Muscle of arm (tissue), 1 donor: ENCODE measurements at regions not wholly inside any gene's neighbourhood (a gene's known extent, or its start where the extent isn't known, plus 50 kb on each side); places are given as distances from the start of the nearest gene placed in this dataset.
"Not testable (repeated sequence)": the region's sequence is repeated elsewhere in the genome, so short reads cannot be mapped to it uniquely, and the experiment has no call there.

Experiments used
- DNase-seq: peaks from one replicate; pipeline ENCODE4 v3.0.0-alpha.2; 2013

GRCh38 chr3:65303431-65303830 is 615.6 kb upstream of the ADAMTS9 start:
- DNase-seq = no peak

- no peak for DNase-seq
These were observed 603.8 kb upstream of the ADAMTS9 start for GRCh38 chr3:65291448-65292125.

- DNase-seq = no peak
These were observed 601.0 kb upstream of the ADAMTS9 start for GRCh38 chr3:65288776-65289175.

- DNase-seq = no peak
These were observed 598.2 kb upstream of the ADAMTS9 start for GRCh38 chr3:65285956-65286355.

GRCh38 chr3:65284961-65285360 is 597.2 kb upstream of the ADAMTS9 start:
- no peak for DNase-seq

- no peak for DNase-seq
These were observed 596.7 kb upstream of the ADAMTS9 start for GRCh38 chr3:65284546-65284945.

- DNase-seq = no peak
These were observed 591.5 kb upstream of the ADAMTS9 start for GRCh38 chr3:65279225-65279782.

- DNase-seq = no peak
These were observed 590.0 kb upstream of the ADAMTS9 start for GRCh38 chr3:65277798-65278197.

- no peak for DNase-seq
These were observed 588.8 kb upstream of the ADAMTS9 start for GRCh38 chr3:65276551-65276950.

GRCh38 chr3:65268426-65268825 is 580.6 kb upstream of the ADAMTS9 start:
- peak; percentile 59 for DNase-seq

GRCh38 chr3:65265942-65266590 is 578.3 kb upstream of the ADAMTS9 start:
- no peak for DNase-seq

- no peak for DNase-seq
These were observed 577.7 kb upstream of the ADAMTS9 start for GRCh38 chr3:65265511-65265910.

GRCh38 chr3:65262548-65262947 is 574.7 kb upstream of the ADAMTS9 start:
- no peak for DNase-seq

- DNase-seq = no peak
These were observed 572.1 kb upstream of the ADAMTS9 start for GRCh38 chr3:65259946-65260345.

GRCh38 chr3:65252914-65253313 is 565.1 kb upstream of the ADAMTS9 start:
- not testable (repeated sequence) for DNase-seq

- no peak for DNase-seq
These were observed 564.5 kb upstream of the ADAMTS9 start for GRCh38 chr3:65252266-65252665.

- no peak for DNase-seq
These were observed 563.6 kb upstream of the ADAMTS9 start for GRCh38 chr3:65251375-65251774.

- no peak for DNase-seq
These were observed 558.8 kb upstream of the ADAMTS9 start for GRCh38 chr3:65246561-65246960.

- DNase-seq = peak; percentile 34
These were observed 557.6 kb upstream of the ADAMTS9 start for GRCh38 chr3:65245133-65246063.

GRCh38 chr3:65240366-65240765 is 552.6 kb upstream of the ADAMTS9 start:
- no peak for DNase-seq

GRCh38 chr3:65238652-65239051 is 550.9 kb upstream of the ADAMTS9 start:
- DNase-seq = no peak

GRCh38 chr3:65234499-65234898 is 546.7 kb upstream of the ADAMTS9 start:
- DNase-seq = no peak
